ENCODE measurements at regions not wholly inside any gene's neighbourhood (a gene's known extent, or its start where the extent isn't known, plus 50 kb on each side); places are given as distances from the start of the nearest gene placed in this dataset.

DNA sequence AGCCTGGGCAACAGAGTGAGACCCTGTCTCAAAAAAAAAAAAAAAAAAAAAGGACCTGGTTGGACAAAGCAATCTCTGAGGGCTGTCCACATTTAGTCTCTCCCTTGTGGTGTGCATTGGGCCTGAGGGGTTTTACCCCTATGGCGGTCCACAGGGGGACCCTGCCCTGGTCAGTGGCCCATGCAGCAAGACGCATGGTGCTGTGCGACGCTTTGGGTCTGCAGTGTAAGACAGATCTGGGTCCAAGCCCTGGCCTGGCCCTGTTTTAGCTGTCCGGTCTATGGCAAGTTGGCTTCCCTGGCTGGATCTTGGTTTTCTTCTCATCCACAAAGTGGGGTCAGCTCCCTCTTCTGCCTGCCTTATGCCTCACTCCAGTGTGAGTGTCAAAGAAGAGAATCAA is 123.2 kb upstream of the NLRP1 start:
- peaks cover 22% of the 10 kb centered on the region for H3K27me3 ChIP-seq (ENCODE audit: insufficient read depth, low read length, poor library complexity)
- ATAC-seq (ENCODE audit: insufficient read depth, low read depth) (no peak), DNase-seq (no peak)

DNA sequence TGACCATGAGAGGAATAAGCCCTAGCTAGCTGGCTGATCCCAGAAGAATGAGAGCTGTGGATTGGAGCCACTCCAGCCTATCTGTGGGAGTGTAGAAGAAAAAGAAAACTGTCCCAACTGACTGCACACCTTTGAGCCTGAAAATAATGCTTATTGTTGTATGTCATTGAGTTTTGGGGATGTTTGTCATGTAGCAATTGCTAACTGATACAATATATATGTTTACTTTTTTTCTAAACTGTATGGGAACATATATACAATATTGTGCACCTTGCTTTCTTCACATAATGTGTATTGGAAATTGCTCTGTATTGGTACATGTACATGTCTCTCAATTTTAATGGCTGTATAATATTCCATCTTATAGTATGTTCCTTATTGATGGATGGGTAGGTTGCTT is 124.0 kb upstream of the NLRP1 start:
- Histone ChIP-seq H3K4me2 (ENCODE audit: insufficient read depth, low read length) (no peak overlapping the region), H2AFZ (ENCODE audit: low read depth, low read length) (no peak overlapping the region), H3K27me3 (ENCODE audit: insufficient read depth, low read length, poor library complexity) (peaks cover 24% of the 10 kb centered on the region), H3K79me2 (ENCODE audit: insufficient read depth, low read length) (no peaks in the 10 kb centered on the region), H3K9ac (ENCODE audit: low read depth, low read length) (no peak overlapping the region), H3K9me3 (ENCODE audit: insufficient read depth, low read length, severe bottlenecking) (no peaks in the 10 kb centered on the region), H4K20me1 (ENCODE audit: insufficient read depth, low read length) (no peaks in the 10 kb centered on the region), H3K27ac (ENCODE audit: low read length) (no peak overlapping the region), H3K4me1 (ENCODE audit: insufficient read depth, low read length) (no peaks in the 10 kb centered on the region), H3K36me3 (ENCODE audit: insufficient read depth, low read length) (no peaks in the 10 kb centered on the region), H3K4me3 (ENCODE audit: low read depth in 1 of 2, low read length in 2 of 2) (no peak overlapping the region)
- no peak for ATAC-seq (ENCODE audit: insufficient read depth, low read depth)
- no peak for TF ChIP-seq EZH2 (IDR thresholded peaks at IDR 0.05; ENCODE audit: borderline replicate concordance, low read depth, low read length, severe bottlenecking)
- TF ChIP-seq, protein P1, sequence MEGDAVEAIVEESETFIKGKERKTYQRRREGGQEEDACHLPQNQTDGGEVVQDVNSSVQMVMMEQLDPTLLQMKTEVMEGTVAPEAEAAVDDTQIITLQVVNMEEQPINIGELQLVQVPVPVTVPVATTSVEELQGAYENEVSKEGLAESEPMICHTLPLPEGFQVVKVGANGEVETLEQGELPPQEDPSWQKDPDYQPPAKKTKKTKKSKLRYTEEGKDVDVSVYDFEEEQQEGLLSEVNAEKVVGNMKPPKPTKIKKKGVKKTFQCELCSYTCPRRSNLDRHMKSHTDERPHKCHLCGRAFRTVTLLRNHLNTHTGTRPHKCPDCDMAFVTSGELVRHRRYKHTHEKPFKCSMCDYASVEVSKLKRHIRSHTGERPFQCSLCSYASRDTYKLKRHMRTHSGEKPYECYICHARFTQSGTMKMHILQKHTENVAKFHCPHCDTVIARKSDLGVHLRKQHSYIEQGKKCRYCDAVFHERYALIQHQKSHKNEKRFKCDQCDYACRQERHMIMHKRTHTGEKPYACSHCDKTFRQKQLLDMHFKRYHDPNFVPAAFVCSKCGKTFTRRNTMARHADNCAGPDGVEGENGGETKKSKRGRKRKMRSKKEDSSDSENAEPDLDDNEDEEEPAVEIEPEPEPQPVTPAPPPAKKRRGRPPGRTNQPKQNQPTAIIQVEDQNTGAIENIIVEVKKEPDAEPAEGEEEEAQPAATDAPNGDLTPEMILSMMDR (IDR thresholded peaks at IDR 0.05; ENCODE audit: borderline replicate concordance, extremely low read depth, low read length, poor library complexity, severe bottlenecking) = no peak
- DNase-seq = no peak

More for the DNA sequence above, 123.2 kb upstream of the NLRP1 start:
- Histone ChIP-seq H4K20me1 (ENCODE audit: insufficient read depth, low read length) (no peaks in the 10 kb centered on the region), H3K4me3 (ENCODE audit: low read depth in 1 of 2, low read length in 2 of 2) (no peak overlapping the region), H3K79me2 (ENCODE audit: insufficient read depth, low read length) (no peaks in the 10 kb centered on the region), H3K27ac (ENCODE audit: low read length) (no peak overlapping the region), H2AFZ (ENCODE audit: low read depth, low read length) (no peak overlapping the region), H3K9ac (ENCODE audit: low read depth, low read length) (no peak overlapping the region), H3K4me2 (ENCODE audit: insufficient read depth, low read length) (no peak overlapping the region), H3K4me1 (ENCODE audit: insufficient read depth, low read length) (no peaks in the 10 kb centered on the region), H3K36me3 (ENCODE audit: insufficient read depth, low read length) (no peaks in the 10 kb centered on the region), H3K9me3 (ENCODE audit: insufficient read depth, low read length, severe bottlenecking) (no peaks in the 10 kb centered on the region)
- TF ChIP-seq, protein P1 (IDR thresholded peaks at IDR 0.05; ENCODE audit: borderline replicate concordance, extremely low read depth, low read length, poor library complexity, severe bottlenecking) = no peak
- no peak for TF ChIP-seq EZH2 (IDR thresholded peaks at IDR 0.05; ENCODE audit: borderline replicate concordance, low read depth, low read length, severe bottlenecking)

DNA sequence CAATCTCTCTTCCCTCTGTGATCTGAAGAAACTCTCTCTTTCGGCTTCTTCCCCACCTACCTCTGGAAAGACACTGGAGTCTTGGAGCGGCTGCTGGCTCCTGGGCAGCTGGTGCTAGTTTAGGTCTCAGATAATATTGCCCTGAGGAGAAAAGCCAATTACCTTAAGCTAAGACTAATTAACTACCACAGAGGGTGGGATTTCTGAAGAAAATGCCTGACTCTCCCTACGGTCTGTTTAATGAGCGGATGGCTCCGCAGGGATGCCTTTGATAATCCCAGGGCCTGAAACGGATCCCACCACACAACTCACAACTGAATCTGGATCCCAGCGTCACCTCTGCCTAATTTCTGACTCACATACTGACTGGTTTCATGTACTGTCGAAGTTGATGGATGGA is 127.0 kb upstream of the NLRP1 start:
- H3K79me2 ChIP-seq (ENCODE audit: insufficient read depth, low read length) = no peaks in the 10 kb centered on the region

More for the DNA sequence above, 127.0 kb upstream of the NLRP1 start:
- no peak overlapping the region for H3K9ac ChIP-seq (ENCODE audit: low read depth, low read length)
- TF ChIP-seq, protein P1 (IDR thresholded peaks at IDR 0.05; ENCODE audit: borderline replicate concordance, extremely low read depth, low read length, poor library complexity, severe bottlenecking) = no peak
- no peak for TF ChIP-seq EZH2 (IDR thresholded peaks at IDR 0.05; ENCODE audit: borderline replicate concordance, low read depth, low read length, severe bottlenecking)
- no peak for DNase-seq
- no peaks in the 10 kb centered on the region for H3K36me3 ChIP-seq (ENCODE audit: insufficient read depth, low read length)
- H3K4me1 ChIP-seq (ENCODE audit: insufficient read depth, low read length) = no peaks in the 10 kb centered on the region
- no peaks in the 10 kb centered on the region for H4K20me1 ChIP-seq (ENCODE audit: insufficient read depth, low read length)
- H3K4me2 ChIP-seq (ENCODE audit: insufficient read depth, low read length) = no peak overlapping the region
- no peak overlapping the region for H3K4me3 ChIP-seq (ENCODE audit: low read depth in 1 of 2, low read length in 2 of 2)
- H3K27ac ChIP-seq (ENCODE audit: low read length) = no peak overlapping the region
- H2AFZ ChIP-seq (ENCODE audit: low read depth, low read length) = no peak overlapping the region
- ATAC-seq (ENCODE audit: insufficient read depth, low read depth) = no peak
- H3K9me3 ChIP-seq (ENCODE audit: insufficient read depth, low read length, severe bottlenecking) = no peaks in the 10 kb centered on the region
- H3K27me3 ChIP-seq (ENCODE audit: insufficient read depth, low read length, poor library complexity) = peaks cover 11% of the 10 kb centered on the region
